Loucy (cell line): ENCODE measurements at regions not wholly inside any gene's neighbourhood (a gene's known extent, or its start where the extent isn't known, plus 50 kb on each side); places are given as distances from the start of the nearest gene placed in this dataset.

ENCODE experiments used
- H2AFZ ChIP-seq: fragments of 200-600 bp; sonication (generic); 2 replicates; pipeline ENCODE4 v1.6.0; 2016; ENCODE audit warnings: antibody characterized with exemption, mild to moderate bottlenecking, low read length, moderate library complexity
- H3F3A ChIP-seq: fragments of 200-600 bp; 2 replicates; pipeline ENCODE4 v1.6.0; 2016; ENCODE audit warnings: antibody characterized with exemption, low read depth, mild to moderate bottlenecking
- H3K27me3 ChIP-seq: fragments of 200-600 bp; sonication (generic); 2 replicates; pipeline ENCODE4 v1.6.1; 2014; ENCODE audit warnings: low read length, mild to moderate bottlenecking; ENCODE audit not compliant: insufficient read depth, poor library complexity, severe bottlenecking
- H3K36me3 ChIP-seq: fragments of 200-600 bp; sonication (generic); 2 replicates; pipeline ENCODE4 v1.6.1; 2016; ENCODE audit warnings: low read length; ENCODE audit not compliant: insufficient read depth
- H3K4me1 ChIP-seq: fragments of 200-600 bp; sonication (generic); 2 replicates; pipeline ENCODE4 v1.5.1; 2014; ENCODE audit warnings: low read length, mild to moderate bottlenecking; ENCODE audit not compliant: insufficient read depth, poor library complexity, severe bottlenecking
- H3K4me2 ChIP-seq: fragments of 200-600 bp; sonication (generic); 2 replicates; pipeline ENCODE4 v1.6.0; 2014; ENCODE audit warnings: antibody characterized with exemption, low read length, low read depth, mild to moderate bottlenecking; ENCODE audit not compliant: poor library complexity, severe bottlenecking
- H3K4me3 ChIP-seq: fragments of 200-600 bp; sonication (generic); 2 replicates; pipeline ENCODE4 v1.5.1; 2014; ENCODE audit warnings: low read length, mild to moderate bottlenecking, mixed read lengths; ENCODE audit not compliant: poor library complexity, severe bottlenecking
- H3K79me2 ChIP-seq: fragments of 200-600 bp; sonication (generic); 2 replicates; pipeline ENCODE4 v1.6.1; 2014; ENCODE audit warnings: low read length; ENCODE audit not compliant: insufficient read depth
- H3K9ac ChIP-seq: fragments of 200-600 bp; sonication (generic); 2 replicates; pipeline ENCODE4 v1.6.0; 2014; ENCODE audit warnings: mild to moderate bottlenecking, low read depth, low read length, moderate library complexity; ENCODE audit not compliant: poor library complexity, severe bottlenecking
- H3K9me2 ChIP-seq: fragments of 200-600 bp; sonication (generic); replicated peaks from 2 replicates; pipeline ENCODE4 v1.6.1; 2016; ENCODE audit warnings: low read depth, low read length, mixed read lengths
- H3K9me3 ChIP-seq: fragments of 200-600 bp; sonication (generic); 2 replicates; pipeline ENCODE4 v1.6.1; 2014; ENCODE audit warnings: mild to moderate bottlenecking, antibody characterized with exemption, low read length, low read depth; ENCODE audit not compliant: insufficient read depth
- H4K20me1 ChIP-seq: fragments of 200-600 bp; sonication (generic); 2 replicates; pipeline ENCODE4 v1.6.0; 2014; ENCODE audit warnings: antibody characterized with exemption, low read length, mild to moderate bottlenecking; ENCODE audit not compliant: insufficient read depth, poor library complexity, severe bottlenecking
- CTCF ChIP-seq: fragments of 200-600 bp; sonication (generic); conservative IDR thresholded peaks from 2 replicates; pipeline ENCODE4 v1.5.1; 2014; ENCODE audit warnings: mild to moderate bottlenecking, antibody characterized with exemption, low read length
- EZH2phosphoT487 ChIP-seq: fragments of 200-600 bp; IDR thresholded peaks from 2 replicates; pipeline ENCODE4 v1.6.1; 2018; ENCODE audit warnings: antibody characterized with exemption, mild to moderate bottlenecking, moderate library complexity, borderline replicate concordance

GRCh38 chr11:11182261-11182660, 170.8 kb downstream of the CSNK2A3 start:
- Histone ChIP-seq H2AFZ (no peak overlapping the region), H3K4me3 (no peak overlapping the region), H3K9me2 (no peaks in the 10 kb centered on the region), H4K20me1 (no peaks in the 10 kb centered on the region), H3F3A (no peaks in the 10 kb centered on the region), H3K9ac (no peak overlapping the region), H3K27me3 (no peaks in the 10 kb centered on the region), H3K36me3 (no peaks in the 10 kb centered on the region), H3K79me2 (no peaks in the 10 kb centered on the region), H3K9me3 (no peaks in the 10 kb centered on the region), H3K4me2 (no peak overlapping the region), H3K4me1 (no peaks in the 10 kb centered on the region)
- TF ChIP-seq EZH2phosphoT487, result no peak
- no peak for TF ChIP-seq CTCF

DNA sequence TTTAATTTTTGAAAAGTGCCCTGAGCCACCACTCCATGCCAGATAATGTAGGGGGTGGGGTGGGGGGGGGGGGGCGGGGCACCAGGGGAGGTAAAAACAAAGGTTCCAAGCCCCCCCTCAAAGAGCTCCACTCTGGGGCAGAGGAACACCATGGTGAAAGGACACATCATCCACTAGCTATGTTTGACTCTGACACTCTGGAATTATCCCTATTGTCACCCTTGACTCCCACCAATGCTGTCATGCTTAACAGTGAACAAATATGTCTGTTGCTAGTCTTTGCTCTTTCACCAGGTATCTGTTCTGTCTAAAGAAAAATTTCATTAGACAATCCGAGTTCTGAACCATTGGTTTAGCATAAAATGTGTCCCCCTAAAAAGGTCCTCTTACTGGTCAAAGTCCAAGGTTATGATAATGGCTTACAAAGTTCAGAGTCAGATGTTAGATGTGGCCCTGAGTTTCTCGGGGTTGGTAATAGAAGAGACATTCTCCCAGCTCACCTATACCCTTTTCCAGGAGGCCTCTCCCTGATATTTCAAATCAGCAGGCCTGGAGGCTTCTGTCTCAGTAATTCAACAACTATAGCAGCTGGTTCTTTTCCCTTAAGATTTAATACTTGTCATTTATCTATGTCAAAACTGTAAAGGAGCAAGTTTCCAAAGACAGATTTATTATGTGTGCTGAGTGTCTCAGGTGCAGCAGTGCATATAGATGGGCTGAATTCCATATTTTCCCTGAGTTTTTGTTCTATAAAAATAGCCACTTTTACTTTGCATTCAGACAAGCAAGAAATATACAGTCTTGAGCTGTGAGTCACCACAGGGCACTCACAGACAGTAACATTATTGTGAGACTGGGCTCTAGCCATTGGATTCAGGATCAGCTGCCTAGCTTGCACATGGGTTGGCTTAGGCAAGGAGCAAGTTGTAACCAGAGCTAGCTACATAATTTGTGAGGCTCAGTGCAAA, 174.1 kb downstream of the CSNK2A3 start:
- H3K4me3 ChIP-seq, result no peak overlapping the region
- TF ChIP-seq CTCF (no peak), EZH2phosphoT487 (no peak)
- no peaks in the 10 kb centered on the region for H3F3A ChIP-seq
- H3K36me3 ChIP-seq, result no peaks in the 10 kb centered on the region
- no peak overlapping the region for H3K4me2 ChIP-seq
- no peak overlapping the region for H2AFZ ChIP-seq
- no peaks in the 10 kb centered on the region for H3K79me2 ChIP-seq
- H3K9me2 ChIP-seq, result no peaks in the 10 kb centered on the region
- H3K9ac ChIP-seq, result no peak overlapping the region
- H3K4me1 ChIP-seq, result no peaks in the 10 kb centered on the region
- no peaks in the 10 kb centered on the region for H3K9me3 ChIP-seq
- no peaks in the 10 kb centered on the region for H4K20me1 ChIP-seq
- H3K27me3 ChIP-seq, result no peaks in the 10 kb centered on the region

DNA sequence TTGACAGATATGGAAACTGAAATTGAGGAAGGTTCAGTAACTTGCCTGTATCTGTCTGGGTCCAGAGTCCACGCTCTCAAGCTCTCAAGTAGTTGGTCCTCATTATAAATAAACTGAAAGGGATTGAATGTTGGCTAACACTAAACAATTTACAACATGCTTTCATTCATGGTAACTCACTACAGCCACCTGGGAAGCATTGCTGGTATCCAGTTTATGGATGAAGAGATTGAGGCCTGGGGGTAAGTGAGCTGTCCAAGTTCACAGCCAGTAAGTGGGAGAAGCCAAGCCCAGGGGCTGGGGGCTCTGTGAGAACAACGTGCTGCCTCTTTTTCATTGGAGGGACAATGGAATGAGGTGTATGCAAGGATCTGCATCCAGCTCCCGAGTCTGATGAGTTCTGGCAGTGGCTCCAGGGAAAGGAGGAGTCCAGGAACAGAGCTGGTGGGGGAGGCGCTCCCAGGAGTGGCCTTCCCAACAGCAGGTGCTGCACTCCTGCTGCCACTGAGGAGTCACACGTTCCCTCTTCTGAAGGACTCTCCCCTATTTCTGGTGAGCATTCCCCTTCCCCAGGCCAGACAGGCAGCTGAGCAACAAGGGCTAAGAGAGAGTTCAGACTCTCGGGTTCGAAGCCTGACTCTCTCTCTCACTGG, 175.8 kb downstream of the CSNK2A3 start:
- Histone ChIP-seq H4K20me1 (no peaks in the 10 kb centered on the region), H3K4me2 (no peak overlapping the region), H3K4me3 (no peak overlapping the region), H3K4me1 (peaks cover 3% of the 10 kb centered on the region), H3K36me3 (no peaks in the 10 kb centered on the region), H3K79me2 (no peaks in the 10 kb centered on the region), H3K27me3 (no peaks in the 10 kb centered on the region), H3K9me2 (no peaks in the 10 kb centered on the region), H2AFZ (no peak overlapping the region), H3K9ac (no peak overlapping the region), H3K9me3 (no peaks in the 10 kb centered on the region), H3F3A (no peaks in the 10 kb centered on the region)
- TF ChIP-seq CTCF, result no peak
- TF ChIP-seq EZH2phosphoT487, result no peak
